ENCODE measurements at regions not wholly inside any gene's neighbourhood (a gene's known extent, or its start where the extent isn't known, plus 50 kb on each side); places are given as distances from the start of the nearest gene placed in this dataset.
"Not testable (repeated sequence)": the region's sequence is repeated elsewhere in the genome, so short reads cannot be mapped to it uniquely, and the experiment has no call there.

DNA sequence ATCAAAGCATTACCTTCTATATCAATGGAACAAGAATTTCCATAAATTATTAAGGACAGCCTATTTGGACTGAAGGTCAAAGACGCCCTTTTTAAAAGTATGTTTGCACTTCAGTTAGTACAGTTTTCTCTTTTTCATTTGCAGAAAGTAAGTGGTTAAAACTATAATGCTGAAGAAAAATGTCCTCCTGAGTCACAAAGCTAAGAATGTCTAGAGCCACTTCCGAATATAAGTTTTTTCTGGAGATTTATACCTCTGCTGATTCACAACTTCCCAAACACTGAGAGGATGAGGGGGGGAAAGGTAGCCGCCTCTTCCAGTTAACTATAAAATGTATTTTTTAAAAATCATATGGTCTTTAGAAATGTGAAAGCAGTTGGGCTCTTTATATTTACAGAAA is 84.9 kb downstream of the DUSP6 start:
- Histone ChIP-seq H3K36me3 (ENCODE audit: insufficient read depth, low read length) (no peaks in the 10 kb centered on the region), H3K9me3 (ENCODE audit: insufficient read depth, low read depth, low read length) (peaks cover 5% of the 10 kb centered on the region; the same call in 1 of the 2 replicates), H3K27ac (ENCODE audit: low read depth, low read length) (no peak overlapping the region), H3K9ac (ENCODE audit: low read depth, low read length) (no peak overlapping the region), H3K4me3 (ENCODE audit: low read length) (no peak overlapping the region), H3K4me1 (ENCODE audit: insufficient read depth, low read length) (no peaks in the 10 kb centered on the region), H3K27me3 (ENCODE audit: insufficient read depth, low read length) (no peaks in the 10 kb centered on the region)
- 100% methylated on average over 1 of the region's 3 CpGs for WGBS

DNA sequence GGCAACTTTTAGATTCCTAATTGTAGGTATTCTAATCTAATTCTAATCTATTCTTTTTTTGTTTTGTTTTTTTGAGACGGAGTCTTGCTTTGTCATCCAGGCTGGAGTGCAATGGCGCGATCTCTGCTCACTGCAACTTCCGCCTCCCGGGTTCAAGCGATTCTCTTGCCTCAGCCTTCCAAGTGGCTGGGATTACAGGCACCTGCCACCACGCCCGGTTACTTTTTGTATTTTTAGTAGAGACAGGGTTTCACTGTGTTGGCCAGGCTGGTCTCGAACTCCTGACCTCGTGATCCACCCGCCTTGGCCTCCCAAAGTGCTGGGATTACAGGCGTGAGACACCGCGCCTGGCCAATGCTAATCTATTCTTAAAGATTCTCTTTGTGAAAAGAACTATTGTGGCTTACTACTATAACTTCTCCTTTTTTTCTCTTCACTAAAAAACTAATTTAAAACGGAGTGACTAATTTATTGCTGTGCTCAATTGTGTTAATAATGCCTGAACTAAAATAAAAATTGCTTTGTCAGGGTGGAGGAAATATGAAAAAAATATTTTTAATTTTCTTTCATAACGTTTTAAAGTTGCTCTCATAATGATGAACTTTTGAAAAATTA is 85.6 kb downstream of the DUSP6 start:
- WGBS: 96% methylated on average over 14 of the region's 16 CpGs
- not testable (repeated sequence) for H3K36me3 ChIP-seq (ENCODE audit: insufficient read depth, low read length); H3K27me3 ChIP-seq (ENCODE audit: insufficient read depth, low read length); H3K27ac ChIP-seq (ENCODE audit: low read depth, low read length); H3K9ac ChIP-seq (ENCODE audit: low read depth, low read length); H3K9me3 ChIP-seq (ENCODE audit: insufficient read depth, low read depth, low read length); H3K4me1 ChIP-seq (ENCODE audit: insufficient read depth, low read length); H3K4me3 ChIP-seq (ENCODE audit: low read length)

DNA sequence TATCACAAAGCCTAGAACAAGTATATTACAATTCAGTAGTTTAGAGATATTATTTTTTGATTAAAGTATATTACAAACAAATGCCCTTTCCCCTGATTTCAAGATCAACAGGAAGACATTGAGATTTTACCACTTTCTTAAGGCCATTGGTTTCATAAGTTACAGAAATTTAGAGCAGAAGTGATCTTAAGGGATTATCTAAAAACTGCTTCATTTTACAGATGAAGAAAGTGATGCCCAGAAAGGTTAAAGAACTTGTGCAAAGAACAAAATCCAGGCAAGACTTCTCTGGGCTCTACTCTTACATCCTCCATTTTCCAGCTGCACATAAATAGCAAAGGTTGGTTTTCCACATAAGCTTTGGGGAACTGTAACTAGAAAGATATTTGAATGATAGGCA is 87.5 kb downstream of the DUSP6 start:
- Histone ChIP-seq H3K36me3 (ENCODE audit: insufficient read depth, low read length) (no peaks in the 10 kb centered on the region), H3K9me3 (ENCODE audit: insufficient read depth, low read depth, low read length) (no peaks in the 10 kb centered on the region), H3K9ac (ENCODE audit: low read depth, low read length) (no peak overlapping the region), H3K4me1 (ENCODE audit: insufficient read depth, low read length) (peaks cover 5% of the 10 kb centered on the region; the same call in 1 of the 2 replicates), H3K27me3 (ENCODE audit: insufficient read depth, low read length) (no peaks in the 10 kb centered on the region), H3K4me3 (ENCODE audit: low read length) (no peak overlapping the region), H3K27ac (ENCODE audit: low read depth, low read length) (no peak overlapping the region)

DNA sequence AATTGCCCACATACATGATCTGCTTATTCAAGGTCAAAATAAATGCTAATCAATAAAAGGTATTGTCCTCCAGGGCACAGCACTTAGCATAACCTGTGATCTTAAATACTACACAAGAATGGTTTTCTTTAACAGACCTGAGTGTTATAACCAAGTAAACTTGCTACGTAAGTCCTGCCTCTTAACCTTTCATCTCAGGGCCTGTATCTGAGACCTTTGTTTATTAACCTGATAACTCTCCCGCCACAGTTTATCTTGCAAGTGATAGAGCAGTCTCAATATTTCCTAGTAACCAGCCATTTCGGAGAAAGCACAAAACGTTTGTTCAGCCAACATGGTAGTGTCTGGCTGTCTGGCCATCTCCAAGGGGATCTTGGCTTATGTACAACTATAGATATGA is 88.4 kb downstream of the DUSP6 start:
- H3K9ac ChIP-seq (ENCODE audit: low read depth, low read length): no peak overlapping the region
- H3K4me3 ChIP-seq (ENCODE audit: low read length): no peak overlapping the region
- H3K9me3 ChIP-seq (ENCODE audit: insufficient read depth, low read depth, low read length): no peaks in the 10 kb centered on the region
- no peak overlapping the region for H3K27ac ChIP-seq (ENCODE audit: low read depth, low read length)
- WGBS: 91% methylated on average over 4 of the region's 4 CpGs
- H3K4me1 ChIP-seq (ENCODE audit: insufficient read depth, low read length): peaks cover 5% of the 10 kb centered on the region; the same call in 1 of the 2 replicates
- no peaks in the 10 kb centered on the region for H3K36me3 ChIP-seq (ENCODE audit: insufficient read depth, low read length)
- no peaks in the 10 kb centered on the region for H3K27me3 ChIP-seq (ENCODE audit: insufficient read depth, low read length)

DNA sequence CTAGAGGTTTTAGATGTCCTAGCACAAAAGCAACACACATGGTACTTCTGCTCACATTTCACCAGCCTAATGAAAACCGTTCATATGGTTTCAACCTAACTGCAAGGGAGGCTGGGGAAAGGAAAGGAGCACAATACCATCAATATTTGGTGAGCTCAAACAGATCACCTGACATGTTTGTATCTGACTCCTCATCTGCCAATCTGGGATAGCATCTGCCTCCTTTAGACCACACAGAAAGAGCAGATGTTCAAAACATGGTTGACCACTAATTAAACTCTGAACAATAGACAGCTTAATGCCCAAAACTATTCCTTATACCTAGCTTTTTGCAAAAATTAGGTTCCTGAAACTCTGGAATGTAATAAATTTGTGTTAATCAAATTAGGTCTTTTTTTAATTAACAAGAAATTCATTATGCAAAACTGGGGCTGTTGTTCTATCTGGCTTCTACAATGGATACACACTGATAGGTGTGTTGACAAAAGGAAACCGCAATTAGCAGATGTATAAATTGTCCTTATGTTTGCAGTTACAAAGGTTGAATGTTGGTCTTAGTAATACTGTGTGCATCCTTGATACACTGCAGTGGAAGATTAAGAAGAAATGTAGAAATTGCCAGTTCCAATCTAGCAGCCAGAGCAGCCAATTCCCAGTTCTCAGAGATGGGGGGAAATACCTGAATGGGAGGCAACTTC is 89.3 kb downstream of the DUSP6 start:
- Histone ChIP-seq H3K4me3 (ENCODE audit: low read length) (no peak overlapping the region), H3K27ac (ENCODE audit: low read depth, low read length) (no peak overlapping the region), H3K4me1 (ENCODE audit: insufficient read depth, low read length) (peaks cover 5% of the 10 kb centered on the region; the same call in 1 of the 2 replicates), H3K36me3 (ENCODE audit: insufficient read depth, low read length) (no peaks in the 10 kb centered on the region), H3K9me3 (ENCODE audit: insufficient read depth, low read depth, low read length) (no peaks in the 10 kb centered on the region), H3K27me3 (ENCODE audit: insufficient read depth, low read length) (no peaks in the 10 kb centered on the region), H3K9ac (ENCODE audit: low read depth, low read length) (no peak overlapping the region)
- WGBS: 94% methylated on average over 2 of the region's 2 CpGs

DNA sequence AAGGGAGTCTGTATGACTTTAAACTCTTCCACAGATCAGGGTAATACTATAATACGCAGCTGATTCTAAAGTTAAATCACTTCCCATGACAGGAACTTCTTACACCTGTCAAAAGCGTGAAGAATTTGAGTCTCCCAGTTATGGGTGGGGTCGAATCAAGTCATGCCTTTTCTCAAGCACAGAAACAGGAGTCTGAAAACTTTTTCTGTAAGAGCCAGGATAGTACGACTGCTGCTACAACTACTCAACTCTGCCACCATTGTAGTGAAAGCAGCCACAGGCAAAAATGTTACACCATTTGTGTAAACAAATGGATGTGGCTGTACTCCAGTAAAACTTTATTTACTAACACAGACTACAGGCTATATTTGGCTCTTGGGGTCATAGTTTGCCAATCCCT is 90.3 kb downstream of the DUSP6 start:
- H3K27me3 ChIP-seq (ENCODE audit: insufficient read depth, low read length): no peaks in the 10 kb centered on the region
- H3K9ac ChIP-seq (ENCODE audit: low read depth, low read length): no peak overlapping the region
- peaks cover 5% of the 10 kb centered on the region; the same call in 1 of the 2 replicates for H3K4me1 ChIP-seq (ENCODE audit: insufficient read depth, low read length)
- H3K36me3 ChIP-seq (ENCODE audit: insufficient read depth, low read length): no peaks in the 10 kb centered on the region
- H3K9me3 ChIP-seq (ENCODE audit: insufficient read depth, low read depth, low read length): no peaks in the 10 kb centered on the region
- 99% methylated on average over 4 of the region's 4 CpGs for WGBS
- H3K4me3 ChIP-seq (ENCODE audit: low read length): no peak overlapping the region
- H3K27ac ChIP-seq (ENCODE audit: low read depth, low read length): no peak overlapping the region

DNA sequence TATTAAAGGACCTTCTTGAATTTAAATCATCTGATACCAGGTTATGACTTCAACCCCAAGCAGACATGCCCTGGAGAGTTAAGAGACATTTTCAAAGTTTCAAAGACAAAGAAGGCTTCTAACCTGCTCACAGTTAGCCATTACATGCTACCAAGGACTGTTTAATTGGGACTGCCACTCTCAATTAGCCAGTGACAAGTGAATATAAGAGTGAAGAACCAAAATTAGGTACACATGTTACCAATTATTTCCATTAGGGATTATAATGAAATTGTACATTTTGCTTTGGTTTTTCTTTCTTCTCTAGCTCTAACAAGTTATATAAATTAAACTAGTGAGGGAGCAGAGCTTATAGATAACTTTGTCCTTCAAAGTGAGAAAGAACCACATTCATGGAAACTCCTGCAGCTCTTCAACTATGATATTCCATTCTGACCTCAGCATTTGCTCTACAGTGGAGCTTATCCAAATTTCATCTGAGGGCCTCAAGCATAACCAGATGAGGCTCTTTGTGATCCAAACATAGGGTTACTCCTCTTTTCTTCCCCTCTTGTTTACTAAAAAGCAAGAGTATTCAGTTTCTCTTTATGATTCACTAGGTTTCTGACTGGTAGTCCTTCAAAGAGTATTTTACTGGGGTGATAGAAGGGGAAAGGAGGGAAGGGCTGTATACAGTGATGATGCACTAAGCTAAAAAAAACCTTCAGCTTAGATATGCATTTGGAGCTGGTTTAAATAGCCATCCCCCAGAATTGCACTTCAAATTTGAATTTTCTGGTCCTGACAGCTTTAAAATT is 91.3 kb downstream of the DUSP6 start:
- H3K4me3 ChIP-seq (ENCODE audit: low read length): no peak overlapping the region
- H3K36me3 ChIP-seq (ENCODE audit: insufficient read depth, low read length): no peaks in the 10 kb centered on the region
- no peaks in the 10 kb centered on the region for H3K9me3 ChIP-seq (ENCODE audit: insufficient read depth, low read depth, low read length)
- no peak overlapping the region for H3K9ac ChIP-seq (ENCODE audit: low read depth, low read length)
- no peaks in the 10 kb centered on the region for H3K27me3 ChIP-seq (ENCODE audit: insufficient read depth, low read length)
- peaks cover 5% of the 10 kb centered on the region; the same call in 1 of the 2 replicates for H3K4me1 ChIP-seq (ENCODE audit: insufficient read depth, low read length)
- no peak overlapping the region for H3K27ac ChIP-seq (ENCODE audit: low read depth, low read length)

DNA sequence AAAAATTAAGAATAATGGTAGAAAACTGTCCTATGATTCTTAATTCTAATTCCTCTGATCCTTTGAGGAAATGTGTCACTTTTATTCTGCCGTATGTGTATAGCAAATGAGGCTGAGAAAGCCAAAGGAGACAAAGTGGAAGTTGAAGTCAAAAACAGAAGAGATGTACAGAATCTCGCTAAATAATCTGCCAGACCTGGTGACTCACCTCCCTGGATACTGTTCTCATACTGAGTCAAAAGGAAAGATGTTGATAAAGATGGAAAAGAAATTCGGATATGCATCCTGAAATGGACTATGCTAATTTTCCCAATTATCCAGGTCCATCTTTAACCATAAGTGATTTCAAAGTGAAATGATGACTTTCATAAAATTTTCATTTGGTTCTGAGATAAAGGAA is 92.5 kb downstream of the DUSP6 start:
- peaks cover 5% of the 10 kb centered on the region; the same call in 1 of the 2 replicates for H3K4me1 ChIP-seq (ENCODE audit: insufficient read depth, low read length)
- H3K27me3 ChIP-seq (ENCODE audit: insufficient read depth, low read length): no peaks in the 10 kb centered on the region
- H3K27ac ChIP-seq (ENCODE audit: low read depth, low read length): no peak overlapping the region
- no peaks in the 10 kb centered on the region for H3K36me3 ChIP-seq (ENCODE audit: insufficient read depth, low read length)
- 98% methylated on average over 2 of the region's 3 CpGs for WGBS
- H3K9ac ChIP-seq (ENCODE audit: low read depth, low read length): no peak overlapping the region
- H3K9me3 ChIP-seq (ENCODE audit: insufficient read depth, low read depth, low read length): no peaks in the 10 kb centered on the region
- H3K4me3 ChIP-seq (ENCODE audit: low read length): no peak overlapping the region

DNA sequence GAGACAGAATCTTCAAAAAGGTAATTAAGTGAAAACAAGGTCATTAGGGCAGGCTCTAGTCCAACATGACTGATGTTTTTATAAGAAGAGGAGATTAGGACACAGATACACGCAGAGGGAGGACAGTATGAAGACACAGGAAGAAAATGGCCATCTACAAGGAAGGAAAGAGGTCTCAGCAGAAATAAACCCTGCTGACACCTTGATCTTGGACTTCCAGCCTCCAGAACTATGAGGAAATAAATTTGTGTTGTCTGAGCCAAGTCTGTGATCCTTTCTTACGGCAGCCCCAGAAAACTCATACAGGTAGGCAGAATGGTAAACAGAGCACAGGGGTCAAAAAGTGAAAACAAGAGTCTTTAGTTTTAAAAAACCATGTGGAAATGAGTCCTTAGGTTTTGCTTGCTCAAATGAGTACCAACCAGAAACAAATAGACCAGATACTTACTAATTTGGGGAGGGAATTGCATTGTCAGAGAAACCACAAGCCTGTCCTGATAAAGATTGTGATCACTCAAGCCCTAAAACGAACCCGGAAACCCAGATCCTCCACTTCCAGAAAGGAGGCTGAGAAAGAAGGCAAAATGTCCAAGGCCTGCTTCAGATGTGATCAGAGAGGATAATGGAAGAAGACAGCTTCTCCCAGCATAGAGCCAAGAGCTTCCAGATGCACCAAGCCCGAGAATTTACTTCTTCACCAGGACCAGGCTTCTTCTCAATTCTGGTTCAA is 93.9 kb downstream of the DUSP6 start:
- no peaks in the 10 kb centered on the region for H3K9me3 ChIP-seq (ENCODE audit: insufficient read depth, low read depth, low read length)
- H3K4me1 ChIP-seq (ENCODE audit: insufficient read depth, low read length): peaks cover 5% of the 10 kb centered on the region; the same call in 1 of the 2 replicates
- no peaks in the 10 kb centered on the region for H3K36me3 ChIP-seq (ENCODE audit: insufficient read depth, low read length)
- H3K27me3 ChIP-seq (ENCODE audit: insufficient read depth, low read length): no peaks in the 10 kb centered on the region
- no peak overlapping the region for H3K4me3 ChIP-seq (ENCODE audit: low read length)
- H3K27ac ChIP-seq (ENCODE audit: low read depth, low read length): no peak overlapping the region
- 96% methylated on average over 5 of the region's 5 CpGs for WGBS
- H3K9ac ChIP-seq (ENCODE audit: low read depth, low read length): no peak overlapping the region

DNA sequence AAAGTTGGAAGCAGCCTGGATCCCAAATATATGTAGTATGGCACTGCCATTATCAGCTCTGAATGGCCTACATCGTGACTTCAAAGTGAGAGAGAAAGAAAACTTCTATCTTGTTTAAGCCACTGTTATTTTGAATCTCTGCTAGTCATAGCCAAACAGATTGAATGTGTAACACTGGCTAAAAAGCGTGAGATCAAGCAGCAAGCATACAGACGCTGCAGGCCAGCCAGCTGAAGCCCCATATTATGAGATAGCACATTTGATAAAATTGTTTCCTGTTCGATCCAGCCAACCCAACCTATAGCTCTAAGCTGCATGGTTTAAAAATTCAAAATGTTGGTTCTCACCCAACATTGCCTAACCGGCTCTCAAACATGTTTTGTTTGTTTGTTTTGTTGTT is 95.0 kb downstream of the DUSP6 start:
- H3K9me3 ChIP-seq (ENCODE audit: insufficient read depth, low read depth, low read length): no peaks in the 10 kb centered on the region
- 93% methylated on average over 5 of the region's 5 CpGs for WGBS
- peaks cover 10% of the 10 kb centered on the region; the same call in 1 of the 2 replicates for H3K4me1 ChIP-seq (ENCODE audit: insufficient read depth, low read length)
- no peaks in the 10 kb centered on the region for H3K27me3 ChIP-seq (ENCODE audit: insufficient read depth, low read length)
- H3K27ac ChIP-seq (ENCODE audit: low read depth, low read length): no peak overlapping the region
- no peak overlapping the region for H3K9ac ChIP-seq (ENCODE audit: low read depth, low read length)
- no peak overlapping the region for H3K4me3 ChIP-seq (ENCODE audit: low read length)
- H3K36me3 ChIP-seq (ENCODE audit: insufficient read depth, low read length): no peaks in the 10 kb centered on the region

DNA sequence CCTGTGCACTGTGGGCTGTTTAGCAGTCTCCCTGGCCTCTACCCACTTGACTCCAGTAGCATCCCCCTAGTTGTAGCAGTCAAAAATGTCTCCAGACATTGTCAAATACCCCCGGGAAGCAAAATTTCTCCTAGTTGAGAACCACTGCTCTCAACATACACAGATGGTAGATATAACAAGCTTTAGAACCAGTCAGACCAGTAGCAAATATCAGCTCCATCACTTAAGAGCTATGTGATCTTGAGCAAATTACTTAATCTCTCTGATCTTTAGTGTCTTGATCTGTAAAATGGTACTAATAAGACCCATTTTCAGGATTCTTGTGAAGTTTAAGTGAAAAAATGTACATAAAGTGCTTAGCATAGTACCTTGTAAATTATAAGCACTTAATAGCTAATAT is 96.2 kb downstream of the DUSP6 start:
- Histone ChIP-seq H3K4me3 (ENCODE audit: low read length) (no peak overlapping the region), H3K4me1 (ENCODE audit: insufficient read depth, low read length) (peaks cover 7% of the 10 kb centered on the region; the same call in 1 of the 2 replicates), H3K27me3 (ENCODE audit: insufficient read depth, low read length) (no peaks in the 10 kb centered on the region), H3K27ac (ENCODE audit: low read depth, low read length) (no peak overlapping the region), H3K9me3 (ENCODE audit: insufficient read depth, low read depth, low read length) (no peaks in the 10 kb centered on the region), H3K9ac (ENCODE audit: low read depth, low read length) (no peak overlapping the region), H3K36me3 (ENCODE audit: insufficient read depth, low read length) (no peaks in the 10 kb centered on the region)
- 91% methylated on average over 1 of the region's 1 CpG for WGBS
